ENCODE measurements at regions not wholly inside any gene's neighbourhood (a gene's known extent, or its start where the extent isn't known, plus 50 kb on each side); places are given as distances from the start of the nearest gene placed in this dataset.
"Not testable (repeated sequence)": the region's sequence is repeated elsewhere in the genome, so short reads cannot be mapped to it uniquely, and the experiment has no call there.

- intact Hi-C loops (cut with DNase I) = no loop called here
- no peaks in the 10 kb centered on the region for H3K9me3 ChIP-seq
- no peaks in the 10 kb centered on the region for H3K36me3 ChIP-seq
- H3K4me1 ChIP-seq (replicated peaks) = no peaks in the 10 kb centered on the region
- no peak overlapping the region for H3K27ac ChIP-seq
- H3K4me3 ChIP-seq = no peak overlapping the region
- TF ChIP-seq POLR2A (IDR thresholded peaks at IDR 0.05) = no peak
- 58% methylated on average over 3 of the region's 3 CpGs for WGBS
- H3K27me3 ChIP-seq (replicated peaks; ENCODE audit: insufficient read depth) = no peaks in the 10 kb centered on the region
- no peak for DNase-seq (ENCODE audit: low spot score)
Measured at GRCh38 chr5:152052470-152052869, 127.8 kb upstream of the GLRA1 start.

- Histone ChIP-seq H3K4me1 (replicated peaks) (no peaks in the 10 kb centered on the region), H3K9me3 (no peaks in the 10 kb centered on the region), H3K27ac (no peak overlapping the region), H3K4me3 (no peak overlapping the region), H3K36me3 (no peaks in the 10 kb centered on the region), H3K27me3 (replicated peaks; ENCODE audit: insufficient read depth) (no peaks in the 10 kb centered on the region)
- no peak for DNase-seq (ENCODE audit: low spot score)
- WGBS = 46% methylated on average over 5 of the region's 10 CpGs
- intact Hi-C loops (cut with DNase I) = no loop called here
- TF ChIP-seq POLR2AphosphoS5 (IDR thresholded peaks at IDR 0.05) (no peak), POLR2A (IDR thresholded peaks at IDR 0.05) (no peak), CTCF (IDR thresholded peaks at IDR 0.05) (no peak)
Measured at GRCh38 chr5:152051499-152052454, 127.1 kb upstream of the GLRA1 start.

- Histone ChIP-seq H3K36me3 (no peaks in the 10 kb centered on the region), H3K4me3 (no peak overlapping the region), H3K4me1 (replicated peaks) (no peaks in the 10 kb centered on the region), H3K9me3 (no peaks in the 10 kb centered on the region), H3K27ac (no peak overlapping the region), H3K27me3 (replicated peaks; ENCODE audit: insufficient read depth) (no peaks in the 10 kb centered on the region)
- intact Hi-C loops (cut with DNase I) = no loop called here
- no peak for TF ChIP-seq POLR2A (IDR thresholded peaks at IDR 0.05)
- no peak for TF ChIP-seq CTCF (IDR thresholded peaks at IDR 0.05)
- no peak for TF ChIP-seq POLR2AphosphoS5 (IDR thresholded peaks at IDR 0.05)
- WGBS = 56% methylated on average over 4 of the region's 4 CpGs
- DNase-seq (ENCODE audit: low spot score) = no peak
Measured at GRCh38 chr5:152046361-152046760, 121.7 kb upstream of the GLRA1 start.

GRCh38 chr5:152038856-152039255 is 114.2 kb upstream of the GLRA1 start:
- intact Hi-C loops (cut with DNase I); H3K4me1 ChIP-seq (replicated peaks); H3K27ac ChIP-seq; H3K4me3 ChIP-seq; DNase-seq (ENCODE audit: low spot score); H3K9me3 ChIP-seq; H3K36me3 ChIP-seq; H3K27me3 ChIP-seq (replicated peaks; ENCODE audit: insufficient read depth): not testable (repeated sequence)
- 21% methylated on average over 2 of the region's 2 CpGs for WGBS

GRCh38 chr5:152026328-152027024 is 101.8 kb upstream of the GLRA1 start:
- H3K36me3 ChIP-seq; intact Hi-C loops (cut with DNase I); H3K9me3 ChIP-seq; DNase-seq (ENCODE audit: low spot score); H3K27ac ChIP-seq; H3K4me1 ChIP-seq (replicated peaks); H3K27me3 ChIP-seq (replicated peaks; ENCODE audit: insufficient read depth); H3K4me3 ChIP-seq: not testable (repeated sequence)
- 52% methylated on average over 9 of the region's 9 CpGs for WGBS

GRCh38 chr5:152016421-152016820 is 91.8 kb upstream of the GLRA1 start:
- Histone ChIP-seq H3K4me1 (replicated peaks) (no peaks in the 10 kb centered on the region), H3K27me3 (replicated peaks; ENCODE audit: insufficient read depth) (no peaks in the 10 kb centered on the region), H3K27ac (no peak overlapping the region), H3K4me3 (no peak overlapping the region), H3K36me3 (no peaks in the 10 kb centered on the region), H3K9me3 (no peaks in the 10 kb centered on the region)
- no peak for DNase-seq (ENCODE audit: low spot score)
- 27% methylated on average over 1 of the region's 1 CpG for WGBS
- no peak for TF ChIP-seq POLR2AphosphoS5 (IDR thresholded peaks at IDR 0.05)
- TF ChIP-seq POLR2A (IDR thresholded peaks at IDR 0.05) = no peak
- TF ChIP-seq CTCF (IDR thresholded peaks at IDR 0.05) = no peak
- intact Hi-C loops (cut with DNase I) = no loop called here
